ENCODE measurements at regions not wholly inside any gene's neighbourhood (a gene's known extent, or its start where the extent isn't known, plus 50 kb on each side); places are given as distances from the start of the nearest gene placed in this dataset.

DNA sequence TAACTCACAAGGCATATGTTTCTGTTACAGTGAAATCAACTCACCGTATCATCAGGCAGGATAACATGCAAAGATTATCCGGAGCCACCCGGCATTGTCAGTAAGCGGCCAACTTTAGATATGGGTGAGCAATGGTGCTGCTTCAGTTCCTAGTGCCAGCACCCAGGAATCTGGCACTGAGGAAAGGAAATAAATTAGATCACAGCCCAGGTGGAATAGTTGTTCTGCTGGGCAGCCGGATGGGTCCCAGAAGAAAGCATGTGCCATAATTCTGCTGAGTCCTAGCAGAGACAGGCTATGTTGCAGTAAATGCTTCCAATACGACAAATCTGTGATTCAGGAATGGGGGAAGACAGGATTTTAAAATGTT lies 183.6 kb upstream of the SPTLC3 start:
- WGBS (ENCODE audit: insufficient coverage, low coverage, missing lambda C conversion rate): 2% methylated on average over 6 of the region's 6 CpGs
- Histone ChIP-seq H3K9ac (ENCODE audit: insufficient read depth in 1 of 2, low read depth in 2 of 2, low read length in 2 of 2) (no peak overlapping the region), H2AFZ (ENCODE audit: low read depth, low read length) (no peak overlapping the region), H3K9me1 (ENCODE audit: control insufficient read depth, insufficient read depth, low read length) (no peaks in the 10 kb centered on the region), H3K36me3 (ENCODE audit: control insufficient read depth, insufficient read depth, low read length) (no peaks in the 10 kb centered on the region), H3K27ac (ENCODE audit: extremely low read depth, low read depth, low read length) (no peak overlapping the region), H3K4me1 (replicated peaks in 1 of 2; ENCODE audit: control insufficient read depth in 2 of 2, insufficient read depth in 2 of 2, low read length in 2 of 2) (no peaks in the 10 kb centered on the region), H4K20me1 (replicated peaks; ENCODE audit: control insufficient read depth, insufficient read depth, low read length) (no peaks in the 10 kb centered on the region), H3K79me2 (ENCODE audit: control insufficient read depth, insufficient read depth, low read length) (no peaks in the 10 kb centered on the region), H3K4me3 (no peak overlapping the region), H3K27me3 (ENCODE audit: control insufficient read depth in 2 of 2, insufficient read depth in 2 of 2, low read length in 2 of 2) (no peaks in the 10 kb centered on the region), H3K9me3 (replicated peaks; ENCODE audit: control insufficient read depth, insufficient read depth, low read depth, low read length) (no peaks in the 10 kb centered on the region), H3K4me2 (ENCODE audit: insufficient read depth, low read length) (no peak overlapping the region)
- BruUV-seq (replicated peaks): no TSS peak
- DNase-seq (ENCODE audit: extremely low read depth in 1 of 4, low spot score in 3 of 4) (no peak), FAIRE-seq (no peak), ATAC-seq (no peak)
- CTCF ChIA-PET (ENCODE audit: low intra/inter-chr PET ratio): no interaction called here
- POLR2A ChIA-PET: no interaction called here
- in situ Hi-C loops (cut with MboI) (no loop called here), intact Hi-C loops (cut with micrococcal nuclease) (no loop called here)
- TF ChIP-seq, protein P1, sequence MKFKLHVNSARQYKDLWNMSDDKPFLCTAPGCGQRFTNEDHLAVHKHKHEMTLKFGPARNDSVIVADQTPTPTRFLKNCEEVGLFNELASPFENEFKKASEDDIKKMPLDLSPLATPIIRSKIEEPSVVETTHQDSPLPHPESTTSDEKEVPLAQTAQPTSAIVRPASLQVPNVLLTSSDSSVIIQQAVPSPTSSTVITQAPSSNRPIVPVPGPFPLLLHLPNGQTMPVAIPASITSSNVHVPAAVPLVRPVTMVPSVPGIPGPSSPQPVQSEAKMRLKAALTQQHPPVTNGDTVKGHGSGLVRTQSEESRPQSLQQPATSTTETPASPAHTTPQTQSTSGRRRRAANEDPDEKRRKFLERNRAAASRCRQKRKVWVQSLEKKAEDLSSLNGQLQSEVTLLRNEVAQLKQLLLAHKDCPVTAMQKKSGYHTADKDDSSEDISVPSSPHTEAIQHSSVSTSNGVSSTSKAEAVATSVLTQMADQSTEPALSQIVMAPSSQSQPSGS (CRISPR knock-in tag; IDR thresholded peaks at IDR 0.05): no peak
- TF ChIP-seq IFI16 (CRISPR knock-in tag; IDR thresholded peaks at IDR 0.05) (no peak), ZNF79 (CRISPR knock-in tag; IDR thresholded peaks at IDR 0.05; ENCODE audit: low read depth) (no peak), SETDB1 (IDR thresholded peaks at IDR 0.05; ENCODE audit: low read length) (no peak), HEY1 (CRISPR knock-in tag; IDR thresholded peaks at IDR 0.05; ENCODE audit: borderline replicate concordance) (no peak), SP1 (CRISPR knock-in tag; IDR thresholded peaks at IDR 0.05) (no peak), ZSCAN32 (CRISPR knock-in tag; IDR thresholded peaks at IDR 0.05) (no peak)
